A172 (cell line): ENCODE measurements at regions not wholly inside any gene's neighbourhood (a gene's known extent, or its start where the extent isn't known, plus 50 kb on each side); places are given as distances from the start of the nearest gene placed in this dataset.
"Not testable (repeated sequence)": the region's sequence is repeated elsewhere in the genome, so short reads cannot be mapped to it uniquely, and the experiment has no call there.

ENCODE experiments used
- DNase-seq: peaks from one replicate; pipeline ENCODE4 v3.0.0-alpha.2; 2015; ENCODE audit warnings: low spot score

DNA sequence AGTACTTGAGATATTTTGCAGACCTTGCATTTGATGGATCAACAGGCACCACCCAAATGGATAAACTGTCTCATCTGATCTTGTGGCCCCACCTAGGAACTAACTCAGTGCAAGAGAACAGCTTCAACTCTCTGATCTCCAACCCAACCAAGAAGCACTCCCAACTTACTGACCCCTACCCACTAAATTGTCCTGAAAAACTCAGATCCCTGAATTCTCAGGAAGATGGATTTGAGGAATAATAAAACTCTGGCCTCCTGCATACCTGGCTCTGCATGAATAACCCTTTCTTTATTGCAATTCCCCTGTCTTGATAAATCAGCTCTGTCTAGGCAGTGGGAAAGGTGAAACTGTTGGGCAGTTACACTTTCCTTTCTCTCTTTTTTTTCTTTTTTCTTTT, 247.9 kb downstream of the ZPLD1 start:
- no peak for DNase-seq

DNA sequence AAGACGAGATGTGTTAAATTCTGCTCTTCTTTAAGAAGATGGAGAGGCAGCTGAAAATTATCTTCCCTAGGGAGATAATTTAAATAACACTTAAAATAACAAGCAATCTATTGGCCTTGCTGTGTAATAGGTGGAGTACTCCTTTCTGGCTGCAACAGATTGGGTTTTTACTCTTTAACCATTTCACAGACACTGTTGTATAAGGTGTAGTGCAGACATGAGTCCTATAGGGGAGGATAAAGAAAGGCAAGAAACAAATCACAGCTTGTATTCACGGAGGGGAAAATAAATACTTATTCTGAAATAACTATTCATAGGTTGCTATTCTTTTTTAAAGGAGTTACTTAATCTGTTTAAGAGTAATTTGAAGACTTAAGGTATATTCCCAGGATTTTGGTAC, 252.0 kb downstream of the ZPLD1 start:
- DNase-seq = no peak

DNA sequence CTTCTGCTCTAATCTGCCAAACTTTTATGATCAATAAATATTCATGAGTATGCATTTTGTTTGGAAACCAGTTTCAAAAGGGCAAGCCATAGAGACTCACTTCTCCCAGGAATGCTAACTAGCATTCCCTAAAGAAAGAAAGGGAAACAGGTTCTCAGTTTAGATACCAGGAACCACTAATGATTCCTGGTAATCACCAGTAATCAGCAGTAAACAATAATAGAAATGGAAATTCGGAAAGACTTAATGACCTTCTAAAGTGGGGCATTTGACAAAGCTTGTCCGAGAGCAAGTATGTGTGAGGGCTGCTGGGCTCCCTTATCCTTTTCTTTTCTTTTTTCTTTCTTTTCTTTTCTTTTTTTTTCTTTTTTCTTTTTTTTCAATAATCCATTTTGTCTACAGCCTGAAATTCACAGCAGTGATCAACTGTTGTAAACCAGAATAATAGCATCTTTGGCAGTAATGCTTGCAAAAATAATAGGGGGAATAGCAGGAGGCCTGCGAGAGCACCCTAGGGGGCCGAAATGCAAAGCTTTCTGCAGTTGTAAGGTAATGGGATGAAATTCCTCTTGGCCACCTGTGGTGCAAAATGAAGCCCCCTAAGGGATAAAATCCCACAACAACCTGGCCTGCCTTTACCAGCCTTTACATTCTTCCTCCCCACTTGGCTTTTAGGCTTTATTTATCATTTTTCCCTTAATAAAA, 253.2 kb downstream of the ZPLD1 start:
- DNase-seq = no peak

DNA sequence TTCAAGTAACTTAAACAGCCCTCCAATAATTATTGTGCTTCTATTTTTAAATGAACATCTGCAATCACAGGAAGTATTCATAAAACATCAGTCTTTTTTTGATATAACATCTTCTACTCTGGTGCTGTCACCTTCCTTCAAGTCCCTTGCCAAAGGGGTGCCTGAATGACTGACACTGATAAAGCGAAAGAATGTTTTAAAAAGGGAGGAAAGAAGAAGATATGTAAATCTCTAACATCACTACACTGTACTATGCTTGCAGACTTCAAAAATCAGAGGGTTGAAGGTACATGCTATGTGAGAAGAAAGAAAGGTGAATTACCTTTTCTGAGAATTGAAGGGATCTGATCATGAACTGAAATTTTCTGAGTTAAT, 253.7 kb downstream of the ZPLD1 start:
- DNase-seq = no peak

DNA sequence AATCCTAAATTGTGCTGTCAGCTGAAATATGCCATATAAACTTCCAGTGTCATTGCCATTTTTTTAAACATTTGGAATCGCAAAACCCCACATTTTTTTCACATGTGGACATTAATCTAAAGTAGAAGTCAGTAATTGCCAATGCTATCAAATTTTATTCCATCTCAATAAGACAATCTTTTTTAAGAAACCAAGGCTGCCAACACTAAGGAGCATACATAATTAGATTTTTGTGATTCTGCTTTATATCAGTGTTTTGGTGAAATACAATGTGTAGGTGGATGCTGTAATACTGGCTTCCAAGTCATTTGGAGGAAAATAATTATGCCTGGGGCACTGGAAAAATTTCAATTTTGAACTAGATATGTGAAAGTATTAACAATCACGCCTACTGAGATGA, 256.7 kb downstream of the ZPLD1 start:
- no peak for DNase-seq

DNA sequence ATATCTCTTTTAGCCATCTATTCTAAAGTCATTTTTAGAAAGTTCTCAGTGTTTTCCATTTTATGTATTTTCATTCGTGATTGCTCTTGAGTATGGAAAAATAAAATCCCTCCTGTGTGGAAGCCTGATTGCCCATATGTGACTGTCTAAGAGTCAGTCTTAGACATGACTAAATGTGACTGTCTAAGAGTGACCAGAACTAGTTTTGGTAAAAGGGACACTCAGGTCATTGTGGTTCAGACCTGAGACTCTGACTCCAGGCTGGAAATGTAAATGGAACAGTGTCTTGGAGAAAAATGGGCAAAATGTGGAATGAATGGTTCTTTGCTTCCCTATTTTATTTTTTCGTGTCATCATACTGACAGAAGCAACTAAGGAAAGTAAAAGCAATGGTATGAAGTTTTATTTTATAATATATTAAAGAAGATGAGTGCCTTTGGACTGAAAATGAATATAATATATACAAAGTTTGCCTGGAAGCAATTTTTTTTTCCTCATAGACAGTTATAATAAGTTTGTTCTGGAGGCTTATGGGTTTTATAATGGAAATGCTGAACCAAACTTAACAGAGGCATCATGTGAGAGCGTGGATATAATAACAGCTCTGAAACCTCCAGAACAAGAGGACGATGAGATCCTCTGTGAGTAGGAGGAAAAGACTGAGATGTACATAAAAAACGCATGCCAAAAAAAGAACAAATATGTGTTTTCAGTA, 264.4 kb downstream of the ZPLD1 start:
- DNase-seq = no peak

DNA sequence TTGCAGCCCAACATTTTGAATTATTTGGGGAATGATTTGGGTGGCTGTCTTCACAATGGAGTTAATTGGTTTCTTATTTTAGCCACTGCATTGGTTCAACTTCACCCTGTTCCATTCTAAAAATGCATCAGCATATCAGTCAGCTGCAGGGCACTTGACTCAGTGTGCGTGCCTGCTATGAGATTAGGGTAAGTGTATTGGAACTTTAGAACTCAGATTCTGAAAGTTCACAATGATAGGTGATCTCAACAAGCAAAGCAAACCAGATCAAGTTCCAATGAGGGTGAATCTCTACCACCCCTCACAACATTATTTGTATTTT, 265.0 kb downstream of the ZPLD1 start:
- no peak for DNase-seq

DNA sequence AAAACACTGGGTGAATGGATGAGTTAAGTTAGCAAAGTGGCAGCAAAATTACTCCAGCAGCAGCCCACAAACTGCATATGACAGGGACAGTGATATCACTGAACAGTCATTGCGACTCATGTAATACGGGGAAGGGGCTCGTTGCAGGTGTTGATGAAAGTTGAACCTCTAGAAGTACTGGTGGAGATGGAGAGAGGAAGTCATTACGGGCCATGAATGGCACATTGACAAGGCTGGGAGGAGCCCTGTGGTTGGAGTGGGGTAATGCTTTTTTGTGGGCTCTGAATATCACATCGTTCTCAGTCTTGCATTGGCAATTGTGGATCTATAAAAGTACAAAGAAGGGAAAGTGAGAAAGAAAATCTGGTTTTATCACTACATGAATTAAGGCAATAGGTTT, 278.1 kb downstream of the ZPLD1 start:
- DNase-seq = no peak

DNA sequence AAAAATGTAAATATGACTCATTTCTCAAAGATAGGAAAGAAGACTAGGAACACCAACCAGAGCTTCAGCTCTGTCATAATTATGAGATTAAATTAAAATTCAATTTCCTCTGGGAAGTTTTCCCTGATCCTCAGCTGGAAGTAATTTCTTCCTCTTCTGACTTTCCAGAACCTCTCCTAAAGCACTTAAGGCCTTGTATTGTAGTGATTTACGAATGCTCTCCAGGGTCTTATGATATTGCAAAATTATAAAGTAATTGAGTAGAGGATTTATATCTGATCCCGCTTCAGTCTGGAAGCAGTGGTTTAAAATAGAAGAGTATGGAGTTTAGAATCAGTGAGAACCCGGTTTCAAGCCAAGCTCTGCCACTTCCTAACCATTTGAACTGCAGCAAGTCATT, 279.8 kb downstream of the ZPLD1 start:
- no peak for DNase-seq

DNA sequence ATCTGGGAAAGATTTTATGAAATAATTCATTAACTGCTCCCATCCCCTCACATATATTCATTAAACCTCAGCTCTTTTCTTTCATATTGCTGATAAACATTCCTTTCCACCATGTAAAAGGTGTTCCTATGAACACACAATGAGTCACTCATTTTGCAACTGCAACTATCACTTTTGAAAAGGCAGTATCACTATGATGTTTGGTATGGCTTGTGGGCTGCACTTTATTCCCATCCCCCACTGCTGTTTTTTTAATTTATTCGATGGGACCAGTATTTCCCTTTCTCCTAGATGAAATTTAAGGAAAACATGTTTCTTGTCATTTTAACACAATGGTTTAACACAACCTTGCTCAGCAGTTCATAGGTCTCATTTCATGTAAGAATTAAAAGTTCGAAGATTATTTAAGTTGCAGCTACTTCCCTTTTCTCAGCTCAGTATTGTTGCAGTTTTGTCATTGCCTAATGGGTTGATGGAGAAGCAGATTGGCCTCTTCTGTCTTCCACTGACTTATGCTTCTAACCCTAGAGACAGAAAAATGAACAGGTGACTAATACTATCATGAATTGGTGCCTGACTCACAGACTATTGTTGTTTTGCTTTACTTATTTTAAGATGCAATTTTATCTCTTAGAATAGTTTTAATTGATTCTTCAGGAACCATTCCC, 280.3 kb downstream of the ZPLD1 start:
- DNase-seq = peak; percentile 22

DNA sequence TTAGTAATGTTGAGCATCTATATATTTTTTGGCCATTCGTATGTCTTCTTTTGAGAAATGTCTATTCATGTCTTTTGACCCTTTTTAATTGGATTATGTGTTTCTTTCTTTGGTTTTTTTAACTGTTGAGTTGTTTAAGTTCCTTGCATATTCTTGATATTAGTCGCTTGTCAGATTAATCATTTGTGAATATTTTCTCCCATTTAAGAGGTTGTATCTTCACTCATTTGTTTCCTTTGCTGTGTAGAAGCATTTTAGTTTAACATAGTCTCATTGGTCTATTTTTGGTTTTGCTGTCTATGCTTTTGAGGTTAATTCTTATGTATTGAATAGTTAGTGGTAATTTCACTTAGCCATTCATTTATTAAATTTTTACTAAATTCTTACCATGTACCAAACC, 283.8 kb downstream of the ZPLD1 start:
- no peak for DNase-seq

DNA sequence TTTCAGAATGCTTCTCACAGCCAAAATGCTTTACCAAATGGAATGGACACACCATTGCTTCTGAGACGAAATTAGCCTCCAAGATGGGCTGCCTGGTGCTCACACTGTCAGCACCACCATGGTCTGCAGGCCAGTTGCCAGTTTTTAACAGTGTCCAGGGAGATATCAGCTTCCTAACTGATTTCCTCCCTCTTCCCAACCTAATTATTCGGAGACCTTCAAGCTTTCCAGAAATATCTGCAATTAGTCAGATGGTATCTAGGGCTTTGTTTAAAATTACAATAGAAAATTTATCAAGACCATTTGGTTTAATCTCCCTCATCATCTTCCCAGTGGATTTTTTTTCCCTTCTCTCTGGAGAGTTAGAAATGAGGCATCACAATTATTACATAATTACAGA, 287.5 kb downstream of the ZPLD1 start:
- DNase-seq = no peak

DNA sequence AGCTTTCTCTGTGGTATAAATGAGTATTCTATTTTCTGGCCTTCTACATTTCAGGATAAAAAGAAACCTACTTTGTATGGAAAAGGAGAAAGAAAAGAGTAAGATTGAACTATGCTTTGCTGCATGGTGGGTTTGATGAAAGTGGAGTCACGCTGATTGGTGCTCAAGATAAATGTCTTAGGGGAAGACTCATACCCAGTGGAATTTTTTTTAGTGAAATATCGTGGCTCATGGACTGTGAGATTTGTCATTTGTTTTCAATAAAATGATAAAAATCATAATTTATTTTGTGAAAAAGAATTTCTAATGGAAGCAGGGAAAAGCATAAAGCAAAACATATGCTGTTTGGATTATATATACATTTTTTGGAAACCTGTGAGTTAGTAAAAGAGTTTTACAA, 292.5 kb downstream of the ZPLD1 start:
- DNase-seq = no peak

DNA sequence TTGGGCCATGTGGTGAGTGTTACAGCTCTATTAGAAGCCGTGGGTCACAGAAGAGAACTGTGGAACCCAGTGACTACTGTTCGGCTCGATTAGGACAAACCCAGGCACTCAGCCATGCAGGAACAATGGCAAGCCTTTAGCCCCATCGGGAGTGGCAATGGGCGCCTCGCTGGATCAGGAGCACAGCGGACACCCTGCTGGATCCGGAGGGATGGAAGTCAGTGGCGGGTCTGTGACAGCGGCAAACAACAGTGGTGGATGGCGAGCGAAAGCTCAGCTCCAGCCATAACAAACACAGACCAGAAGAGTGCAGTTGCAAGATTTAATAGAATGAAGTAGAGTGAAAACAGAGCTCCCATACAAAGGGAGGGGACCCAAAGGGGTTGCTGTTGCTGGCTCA, 297.8 kb downstream of the ZPLD1 start:
- DNase-seq = not testable (repeated sequence)

DNA sequence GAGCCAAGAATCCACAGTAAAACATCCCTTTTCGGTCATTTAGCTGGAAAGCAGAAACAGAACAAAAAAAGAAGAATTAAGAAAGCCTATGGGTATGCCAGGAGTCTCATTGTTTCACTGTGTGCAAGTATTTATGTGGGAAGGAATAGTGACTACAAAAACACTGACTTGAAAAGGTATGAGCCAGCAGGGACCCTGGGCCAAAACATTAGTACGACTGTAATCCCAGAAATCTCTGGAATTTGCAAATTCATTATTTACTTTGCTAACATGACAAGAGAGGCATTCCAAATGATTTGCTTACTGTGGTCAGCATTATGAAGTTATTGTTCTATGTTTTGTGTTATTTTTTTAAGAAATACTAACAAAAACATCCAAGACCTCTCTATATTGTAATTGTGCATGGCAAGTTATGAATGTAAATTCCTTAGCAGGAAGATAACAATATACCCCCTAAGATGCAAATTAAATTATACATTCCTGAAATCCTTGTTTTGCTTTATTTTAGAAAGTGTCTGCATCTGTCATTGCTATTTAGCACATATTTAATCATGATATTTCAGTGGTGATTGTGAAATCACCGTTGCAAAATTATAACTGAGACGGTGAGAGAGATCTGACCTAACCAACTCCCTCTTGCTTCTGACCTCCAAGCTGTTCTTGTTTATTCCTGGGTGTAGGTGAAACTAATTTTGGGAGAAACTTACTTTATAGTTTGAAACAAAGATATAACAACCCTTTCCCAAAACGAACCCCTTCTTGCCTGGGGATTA, 299.2 kb downstream of the ZPLD1 start:
- peak; percentile 11 for DNase-seq

DNA sequence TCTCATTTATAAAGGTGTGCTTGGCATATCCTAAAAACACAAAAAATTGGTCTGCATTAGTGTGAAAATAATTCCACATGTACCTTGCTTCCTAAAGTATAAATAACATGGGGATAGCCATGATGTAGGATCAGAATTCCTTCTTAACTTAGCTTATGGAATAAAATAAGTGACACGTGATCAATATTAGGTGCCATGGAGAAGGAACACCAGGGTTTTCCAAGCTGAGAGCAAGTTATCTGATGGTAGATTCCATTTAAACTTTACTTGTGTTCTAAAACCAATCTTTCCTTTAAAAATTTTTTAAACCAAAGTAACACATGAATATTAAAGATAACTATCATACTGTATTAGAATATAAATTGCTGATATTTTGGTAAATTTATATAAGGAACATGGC, 300.5 kb downstream of the ZPLD1 start:
- DNase-seq = no peak

DNA sequence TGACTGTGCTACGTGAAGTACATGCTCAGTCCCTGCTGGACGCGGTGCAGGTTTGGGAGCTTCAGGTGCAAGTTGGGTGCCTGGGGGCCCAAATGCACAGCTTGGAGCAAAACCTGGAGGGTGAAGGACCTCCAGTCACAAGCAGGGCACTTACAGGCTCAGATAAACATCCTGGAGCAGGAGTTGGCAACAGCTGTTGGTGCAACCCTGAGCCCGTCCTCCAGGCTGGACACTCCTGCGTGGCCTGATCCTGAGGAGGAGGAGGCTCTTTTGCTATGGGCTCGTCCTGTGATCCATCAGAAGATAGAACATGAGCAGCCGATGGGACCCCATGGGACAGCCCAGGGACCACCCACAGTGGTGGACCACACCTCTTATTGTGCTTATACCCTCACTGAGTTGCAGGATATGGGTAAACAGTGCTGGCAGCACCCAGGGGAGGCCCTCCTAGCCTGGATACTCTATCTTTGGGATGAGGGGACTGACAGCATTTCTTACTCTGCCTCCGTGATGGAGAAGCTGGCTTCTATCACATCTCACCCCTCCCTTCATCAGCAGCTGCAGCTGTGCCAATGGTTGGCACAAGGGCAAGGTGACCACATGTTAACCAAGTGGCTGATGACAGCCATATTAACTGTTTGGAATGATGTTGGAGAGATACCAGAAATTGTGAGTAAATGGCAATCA, 301.6 kb downstream of the ZPLD1 start:
- DNase-seq = no peak

DNA sequence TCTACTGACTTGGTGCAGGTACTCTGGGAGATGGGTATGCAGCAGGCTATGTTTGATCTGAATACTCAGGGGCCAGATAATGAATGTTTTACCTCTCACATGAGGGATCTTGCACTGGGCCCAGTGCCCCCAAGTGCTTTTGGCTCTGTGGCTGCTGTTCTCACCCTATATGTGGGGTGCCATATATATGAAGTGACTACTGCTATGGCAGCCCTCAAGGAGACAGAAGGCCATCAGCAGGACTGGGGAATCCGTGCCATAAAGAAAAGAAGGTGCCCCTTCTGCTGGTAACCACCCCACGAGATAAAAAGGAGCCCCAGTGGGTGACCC, 302.1 kb downstream of the ZPLD1 start:
- no peak for DNase-seq

DNA sequence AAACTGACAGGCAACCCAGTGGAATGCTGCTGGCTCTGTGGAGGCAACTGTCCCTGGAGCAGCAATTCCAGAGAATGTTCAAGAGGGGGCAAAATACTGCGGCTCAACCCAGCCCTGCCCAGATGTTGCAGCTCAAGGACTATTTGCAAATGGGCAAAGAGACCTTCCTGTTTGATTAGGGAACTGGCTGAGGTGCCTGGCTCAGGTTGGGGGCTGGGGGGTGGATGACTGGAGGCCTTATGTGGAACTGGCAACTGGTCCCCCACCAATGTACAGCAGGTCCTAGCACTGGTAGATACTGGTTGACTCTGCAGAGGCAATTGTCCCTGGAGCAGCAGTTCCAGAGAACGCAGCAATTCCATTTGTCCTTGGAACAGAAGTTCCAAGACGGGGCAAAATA, 302.5 kb downstream of the ZPLD1 start:
- DNase-seq = no peak

DNA sequence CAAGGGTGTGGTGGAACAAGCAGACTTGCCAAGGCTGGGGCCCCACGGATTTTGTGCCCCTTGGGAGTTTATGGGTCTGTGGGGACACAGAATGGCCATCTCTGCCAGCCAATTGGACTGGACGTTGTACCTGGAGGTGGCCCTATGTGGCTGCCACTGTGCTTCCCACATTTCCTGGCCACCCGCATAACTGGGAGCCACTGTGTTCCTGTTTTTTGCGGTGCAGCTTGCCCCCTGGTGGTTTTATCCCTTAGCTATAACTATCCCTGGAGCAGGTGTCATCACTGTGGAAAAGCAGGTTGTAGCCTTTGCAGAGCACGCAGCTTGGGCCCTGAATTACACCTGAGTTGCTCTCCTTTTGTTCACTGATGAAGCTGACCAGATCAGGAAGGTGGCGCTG, 306.3 kb downstream of the ZPLD1 start:
- DNase-seq = no peak

DNA sequence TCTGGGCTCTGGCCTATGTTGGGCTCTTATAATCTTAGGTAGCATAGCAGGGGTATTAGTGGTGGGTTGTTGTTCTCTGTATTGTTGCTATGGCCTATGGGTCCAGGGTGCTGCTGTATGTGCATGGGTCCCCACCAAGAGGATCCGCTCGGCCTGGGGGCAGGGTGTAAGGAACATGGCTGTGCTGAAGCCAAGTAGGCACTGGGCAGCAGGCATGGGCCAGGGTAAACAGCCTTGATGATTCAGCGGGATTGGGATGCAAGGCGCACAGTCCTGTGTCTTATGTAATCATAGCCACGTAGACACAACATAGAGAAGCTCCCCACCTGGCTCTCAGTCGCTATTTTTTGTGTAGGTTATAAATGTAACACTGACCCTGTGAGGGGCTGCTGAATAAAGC, 306.9 kb downstream of the ZPLD1 start:
- DNase-seq = no peak

DNA sequence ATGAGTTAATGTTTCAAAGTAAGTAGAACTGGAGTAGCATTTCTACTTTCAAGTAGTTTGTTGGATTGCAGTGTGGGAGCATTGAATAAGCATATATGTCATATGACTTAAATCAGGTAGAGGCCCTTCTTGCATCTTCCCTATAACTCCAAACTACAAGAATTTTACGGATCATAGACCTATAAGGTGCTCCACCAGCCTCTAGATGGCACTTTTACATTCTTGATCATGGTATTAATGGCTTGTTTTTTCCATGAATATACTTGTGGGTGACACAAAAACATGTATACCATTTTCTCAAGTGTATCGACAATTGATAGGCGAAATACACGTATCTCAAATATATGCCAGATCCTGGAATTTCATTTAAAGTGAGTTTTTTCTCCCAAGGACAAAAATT, 311.1 kb downstream of the ZPLD1 start:
- no peak for DNase-seq
